HepG2 (cell line): ENCODE measurements at regions not wholly inside any gene's neighbourhood (a gene's known extent, or its start where the extent isn't known, plus 50 kb on each side); places are given as distances from the start of the nearest gene placed in this dataset.

Experiments used
- ATAC-seq: fragments of 200-7000 bp; cut with Tn5 transposase; 3 replicates; pipeline ENCODE4 v1.9.1; 2020; ENCODE audit warnings: mild to moderate bottlenecking, moderate library complexity
- BruUV-seq: library from RNA; stranded (reverse); fragments of 400-500 nt; replicated peaks from 2 replicates; lab custom pipeline; 2021; lab: Mats Ljungman, UMichigan
- CTCF ChIA-PET: fragments of 300-600 bp; formaldehyde crosslinking; extraction: SDS; loops from one replicate; lab custom pipeline; 2021; ENCODE audit warnings: low total read pairs, inconsistent platforms, low intra/inter-chr PET ratio; lab: Yijun Ruan, JAX
- POLR2A ChIA-PET: fragments of 350-600 bp; sonication (Branson Sonifier 250); formaldehyde crosslinking; loops from one replicate; lab custom pipeline; 2020; ENCODE audit warnings: antibody characterized with exemption, inconsistent platforms; lab: Yijun Ruan, JAX
- DNase-seq: peaks from one replicate; pipeline ENCODE4 v3.0.0-alpha.2; 2015; ENCODE audit warnings: low spot score
- FAIRE-seq: peaks from 3 replicates; lab custom pipeline; 2011; peaks lifted over from hg19 to GRCh38; lab: Jason Lieb, UNC
- H2AFZ ChIP-seq: one replicate; pipeline ENCODE4 v1.6.1; 2011; ENCODE audit warnings: low read length, inconsistent platforms
- H3K27ac ChIP-seq: fragments of 300-600 bp; 3 replicates; pipeline ENCODE4 v1.8.0; 2011; ENCODE audit warnings: mixed run types, mild to moderate bottlenecking, mixed read lengths, low read length, inconsistent platforms; ENCODE audit not compliant: insufficient read depth; ENCODE audit errors: extremely low read length
- H3K27me3 ChIP-seq, 2 experiments: fragments of 200-600 bp in 1 of 2; 2 replicates in 1 of 2; 3 replicates in 1 of 2; pipeline versions ENCODE4 v1.6.0 to v1.8.0; 2011; ENCODE audit warnings: low read length in 2 of 2, mild to moderate bottlenecking in 2 of 2, moderate library complexity in 2 of 2, inconsistent platforms in 1 of 2; ENCODE audit not compliant: insufficient read depth in 2 of 2, control insufficient read depth in 1 of 2
- H3K36me3 ChIP-seq, 2 experiments: fragments of 200-600 bp in 1 of 2; replicated peaks in 1 of 2; 2 replicates in 1 of 2; 3 replicates in 1 of 2; pipeline versions ENCODE4 v1.5.1 to v1.8.0; 2011; ENCODE audit warnings: low read length in 2 of 2, inconsistent platforms in 1 of 2; ENCODE audit not compliant: insufficient read depth in 2 of 2, control insufficient read depth in 1 of 2
- H3K4me1 ChIP-seq: 2 replicates; pipeline ENCODE4 v1.5.1; 2012; ENCODE audit warnings: low read length, inconsistent platforms; ENCODE audit not compliant: insufficient read depth
- H3K4me2 ChIP-seq: 2 replicates; pipeline ENCODE4 v1.6.0; 2011; ENCODE audit warnings: low read depth, low read length, inconsistent platforms
- H3K4me3 ChIP-seq, 3 experiments: fragments of 200-600 bp in 1 of 3; sonication (generic), shearing (Covaris generic) in 1 of 3; replicated peaks in 1 of 3; 2 replicates each; pipeline ENCODE4 v1.5.1; 2011 to 2016; ENCODE audit warnings: low read length in 3 of 3, inconsistent platforms in 2 of 3, low read depth in 2 of 3, mild to moderate bottlenecking in 2 of 3, control low read depth in 1 of 3, mixed read lengths in 1 of 3; ENCODE audit not compliant: insufficient read depth in 1 of 3
- H3K79me2 ChIP-seq: one replicate; pipeline ENCODE4 v1.6.1; 2011; ENCODE audit warnings: low read length, inconsistent platforms; ENCODE audit not compliant: insufficient read depth
- H3K9ac ChIP-seq: 2 replicates; pipeline ENCODE4 v1.6.0; 2011; ENCODE audit warnings: mild to moderate bottlenecking, low read depth, low read length, inconsistent platforms; ENCODE audit not compliant: insufficient read depth
- H3K9me3 ChIP-seq: 2 replicates; pipeline ENCODE4 v1.5.1; 2012; ENCODE audit warnings: mild to moderate bottlenecking, low read length
- H4K20me1 ChIP-seq: 2 replicates; pipeline ENCODE4 v1.6.0; 2011; ENCODE audit warnings: inconsistent platforms, mild to moderate bottlenecking, low read length, moderate library complexity; ENCODE audit not compliant: insufficient read depth
- KLF16 ChIP-seq, 2 experiments: sonication (generic) in 1 of 2; formaldehyde crosslinking in 1 of 2; IDR thresholded peaks; 2 replicates each; pipeline versions ENCODE4 v1.6.1 to v1.8.0; 2016 to 2023; ENCODE audit warnings: missing genetic modification reagents in 2 of 2, missing compliant biosample characterization in 1 of 2
- TEF ChIP-seq: sonication (generic); formaldehyde crosslinking; IDR thresholded peaks from 2 replicates; pipeline ENCODE4 v1.5.0; 2020; ENCODE audit warnings: missing genetic modification reagents
- ZC3H4 ChIP-seq: sonication (generic); formaldehyde crosslinking; IDR thresholded peaks from 2 replicates; pipeline ENCODE4 v1.4.0; 2020; ENCODE audit warnings: missing genetic modification reagents, borderline replicate concordance
- ZNF136 ChIP-seq: sonication (generic); formaldehyde crosslinking; IDR thresholded peaks from 2 replicates; pipeline ENCODE4 v1.8.1; 2022; ENCODE audit warnings: low read depth, mild to moderate bottlenecking, moderate library complexity, missing genetic modification reagents
- ZNF333 ChIP-seq: sonication (generic); formaldehyde crosslinking; IDR thresholded peaks from 2 replicates; pipeline ENCODE4 v1.4.0; 2020; ENCODE audit warnings: mild to moderate bottlenecking, missing genetic modification reagents, borderline replicate concordance
- ZNF607 ChIP-seq: sonication (generic); formaldehyde crosslinking; IDR thresholded peaks from 2 replicates; pipeline ENCODE4 v1.5.1; 2020; ENCODE audit warnings: missing genetic modification reagents, mild to moderate bottlenecking, borderline replicate concordance
- ZNF609 ChIP-seq: sonication (generic); formaldehyde crosslinking; IDR thresholded peaks from 2 replicates; pipeline ENCODE4 v1.4.0; 2020; ENCODE audit warnings: mild to moderate bottlenecking, missing genetic modification reagents, borderline replicate concordance
- ZNF747 ChIP-seq: sonication (generic); formaldehyde crosslinking; IDR thresholded peaks from 2 replicates; pipeline ENCODE4 v1.8.1; 2023; ENCODE audit warnings: missing genetic modification reagents, mild to moderate bottlenecking, borderline replicate concordance
- ZNF776 ChIP-seq: sonication (generic); formaldehyde crosslinking; IDR thresholded peaks from 2 replicates; pipeline ENCODE4 v1.4.0; 2020; ENCODE audit warnings: mild to moderate bottlenecking, missing genetic modification reagents
- WGBS: methylation state at CpG from one replicate; pipeline ENCODE4 v1.1.6; 2017; ENCODE audit warnings: low lambda C conversion rate; 5-methylcytosine and 5-hydroxymethylcytosine counted together
- in situ Hi-C: cut with HindIII; loops from 2 replicates; pipeline ENCODE4 v1.10.0; 2017; ENCODE audit warnings: low pct_unique_long_range_greater_than_20kb; ENCODE audit not compliant: extremely low pct_ligation_motif_present
- intact Hi-C: fragments of 100-400 bp; cut with micrococcal nuclease; formaldehyde crosslinking; loops from one replicate; pipeline ENCODE4 v1.10.0; 2022; ENCODE audit not compliant: unreplicated experiment
- TF ChIP-seq, protein P1 (sequence below): sonication (generic); formaldehyde crosslinking; IDR thresholded peaks from 2 replicates; pipeline ENCODE4 v1.5.0; 2020; ENCODE audit warnings: mild to moderate bottlenecking, missing genetic modification reagents
- TF ChIP-seq, protein P2 (sequence below): sonication (generic); formaldehyde crosslinking; conservative IDR thresholded peaks from 2 replicates; pipeline ENCODE4 v1.4.0; 2020; ENCODE audit warnings: missing genetic modification reagents

GRCh38 chr6:168838037-168838399, 397.0 kb downstream of the SMOC2 start:
- Histone ChIP-seq H3K36me3 (no peaks in the 10 kb centered on the region), H3K4me2 (no peak overlapping the region), H3K79me2 (no peaks in the 10 kb centered on the region), H2AFZ (no peak overlapping the region), H3K9me3 (no peaks in the 10 kb centered on the region), H3K27me3 (peaks cover 5 to 50% of the 10 kb centered on the region in 2 experiments; a peak in 4 of 5 replicates), H3K27ac (no peak overlapping the region), H3K4me3 (no peak overlapping the region), H4K20me1 (no peaks in the 10 kb centered on the region), H3K9ac (no peak overlapping the region), H3K4me1 (0 out of 2 replicates have a peak, but pooled peaks cover 5% of the 10 kb centered on the region)
- ChIA-PET POLR2A (no interaction called here), CTCF (no interaction called here)
- ATAC-seq (no peak), FAIRE-seq (no peak), DNase-seq (no peak)
- intact Hi-C loops (no loop called here), in situ Hi-C loops (no loop called here)
- TF ChIP-seq ZNF333 (CRISPR knock-in tag), result no peak
- no peak for TF ChIP-seq ZNF607 (CRISPR knock-in tag)
- TF ChIP-seq, protein P1, sequence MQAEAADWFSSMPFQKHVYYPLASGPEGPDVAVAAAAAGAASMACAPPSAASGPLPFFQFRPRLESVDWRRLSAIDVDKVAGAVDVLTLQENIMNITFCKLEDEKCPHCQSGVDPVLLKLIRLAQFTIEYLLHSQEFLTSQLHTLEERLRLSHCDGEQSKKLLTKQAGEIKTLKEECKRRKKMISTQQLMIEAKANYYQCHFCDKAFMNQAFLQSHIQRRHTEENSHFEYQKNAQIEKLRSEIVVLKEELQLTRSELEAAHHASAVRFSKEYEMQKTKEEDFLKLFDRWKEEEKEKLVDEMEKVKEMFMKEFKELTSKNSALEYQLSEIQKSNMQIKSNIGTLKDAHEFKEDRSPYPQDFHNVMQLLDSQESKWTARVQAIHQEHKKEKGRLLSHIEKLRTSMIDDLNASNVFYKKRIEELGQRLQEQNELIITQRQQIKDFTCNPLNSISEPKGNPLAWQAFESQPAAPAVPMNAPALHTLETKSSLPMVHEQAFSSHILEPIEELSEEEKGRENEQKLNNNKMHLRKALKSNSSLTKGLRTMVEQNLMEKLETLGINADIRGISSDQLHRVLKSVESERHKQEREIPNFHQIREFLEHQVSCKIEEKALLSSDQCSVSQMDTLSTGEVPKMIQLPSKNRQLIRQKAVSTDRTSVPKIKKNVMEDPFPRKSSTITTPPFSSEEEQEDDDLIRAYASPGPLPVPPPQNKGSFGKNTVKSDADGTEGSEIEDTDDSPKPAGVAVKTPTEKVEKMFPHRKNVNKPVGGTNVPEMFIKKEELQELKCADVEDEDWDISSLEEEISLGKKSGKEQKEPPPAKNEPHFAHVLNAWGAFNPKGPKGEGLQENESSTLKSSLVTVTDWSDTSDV (CRISPR knock-in tag), result no peak
- no peak for TF ChIP-seq ZNF609 (CRISPR knock-in tag)
- TF ChIP-seq ZNF747, result no peak
- no peak for TF ChIP-seq ZNF136 (CRISPR knock-in tag)
- TF ChIP-seq, protein P2, sequence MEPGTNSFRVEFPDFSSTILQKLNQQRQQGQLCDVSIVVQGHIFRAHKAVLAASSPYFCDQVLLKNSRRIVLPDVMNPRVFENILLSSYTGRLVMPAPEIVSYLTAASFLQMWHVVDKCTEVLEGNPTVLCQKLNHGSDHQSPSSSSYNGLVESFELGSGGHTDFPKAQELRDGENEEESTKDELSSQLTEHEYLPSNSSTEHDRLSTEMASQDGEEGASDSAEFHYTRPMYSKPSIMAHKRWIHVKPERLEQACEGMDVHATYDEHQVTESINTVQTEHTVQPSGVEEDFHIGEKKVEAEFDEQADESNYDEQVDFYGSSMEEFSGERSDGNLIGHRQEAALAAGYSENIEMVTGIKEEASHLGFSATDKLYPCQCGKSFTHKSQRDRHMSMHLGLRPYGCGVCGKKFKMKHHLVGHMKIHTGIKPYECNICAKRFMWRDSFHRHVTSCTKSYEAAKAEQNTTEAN (CRISPR knock-in tag), result no peak
- TF ChIP-seq KLF16 (CRISPR knock-in tag; IDR thresholded peaks at IDR 0.05), result no peak
- TF ChIP-seq ZC3H4 (CRISPR knock-in tag), result no peak
- TF ChIP-seq ZNF776 (CRISPR knock-in tag), result no peak
- TF ChIP-seq TEF (CRISPR knock-in tag), result no peak
- BruUV-seq, result no TSS peak
- 17% methylated on average over 15 of the region's 15 CpGs for WGBS
